Adrenal gland (tissue), 9 donors: ENCODE measurements at regions not wholly inside any gene's neighbourhood (a gene's known extent, or its start where the extent isn't known, plus 50 kb on each side); places are given as distances from the start of the nearest gene placed in this dataset.

Experiments
- DNase-seq, 7 donors: peaks; one replicate each; pipeline ENCODE4 v3.0.0-alpha.2; 2019 to 2020
- H3K27ac ChIP-seq, 5 donors: fragments of 200-600 bp; sonication (generic) in 4 of 5; 1 replicate in 3 of 5; 2 replicates in 2 of 5; pipeline versions ENCODE4 v1.5.1 to v1.8.0; 2016 to 2020; ENCODE audit warnings: mild to moderate bottlenecking in 1 of 5
- H3K27me3 ChIP-seq: fragments of 200-600 bp; 2 replicates; pipeline ENCODE4 v1.8.0; 2021
- H3K36me3 ChIP-seq, 2 donors: fragments of 200-600 bp; replicated peaks in 1 of 2; 1 replicate in 1 of 2; 2 replicates in 1 of 2; pipeline versions ENCODE4 v1.5.1 to v1.8.0; 2018 to 2022
- H3K4me1 ChIP-seq, 2 donors: fragments of 200-600 bp; replicated peaks in 1 of 2; 1 replicate in 1 of 2; 2 replicates in 1 of 2; pipeline versions ENCODE4 v1.5.1 to v1.8.0; 2018 to 2021
- H3K4me3 ChIP-seq, 4 donors: fragments of 200-600 bp; sonication (generic) in 3 of 4; one replicate each; pipeline ENCODE4 v1.5.1; 2016 to 2018
- H3K9me3 ChIP-seq, 3 donors: fragments of 200-600 bp; sonication (generic) in 1 of 3; replicated peaks in 1 of 3; 1 replicate in 2 of 3; 2 replicates in 1 of 3; pipeline versions ENCODE4 v1.5.1 to v1.8.0; 2016 to 2021
- CTCF ChIP-seq, 6 experiments: fragments of 450-650 bp in 4 of 6; fragments of 200-600 bp in 2 of 6; sonication (generic) in 1 of 6; IDR thresholded peaks; 1 replicate in 5 of 6; 2 replicates in 1 of 6; pipeline versions ENCODE4 v1.5.1 to v1.8.0; 2016 to 2021; ENCODE audit warnings: antibody characterized with exemption in 6 of 6, mild to moderate bottlenecking in 2 of 6, moderate library complexity in 1 of 6
- POLR2A ChIP-seq, 2 donors: fragments of 450-650 bp; IDR thresholded peaks; one replicate each; pipeline ENCODE4 v1.6.1; 2017; ENCODE audit warnings: antibody characterized with exemption in 2 of 2, mild to moderate bottlenecking in 2 of 2, moderate library complexity in 1 of 2
- WGBS, 4 donors: extraction: QIAGEN DNeasy Blood & Tissue Kit in 2 of 4; methylation state at CpG; one replicate each; pipeline versions ENCODE4 v1.1.5 to v1.1.7; 2013 to 2017; 5-methylcytosine and 5-hydroxymethylcytosine counted together
- intact Hi-C, 2 donors: fragments of 100-400 bp; cut with DNase I; formaldehyde crosslinking; loops; one replicate each; pipeline versions ENCODE4 v1.14.1 to v1.15.0; 2022 to 2023
- donor health status: healthy with polysubstance abuse.
- donor health status: Bipolar disorder and iron deficiency.
- donor health status: DM: yes; HTN: yes; CAD: no.
- donor health status: DM: no; HTN: no; CAD: no.
- donor health status: DM: no; HTN: no; CAD: no.

GRCh38 chr1:18554597-18554996, 73.9 kb downstream of the KLHDC7A start:
- 43 to 49% (median 45%) methylated on average over 7 of the region's 7 CpGs for WGBS, 4 donors
- intact Hi-C loops: no loop called here
- peaks cover 22% of the 10 kb centered on the region for H3K27me3 ChIP-seq

GRCh38 chr1:18555036-18555435, 74.3 kb downstream of the KLHDC7A start:
- H3K36me3 ChIP-seq: no peaks in the 10 kb centered on the region
- no peaks in the 10 kb centered on the region for H3K4me1 ChIP-seq
- DNase-seq: no peak
- intact Hi-C loops: no loop called here
- H3K4me3 ChIP-seq: no peak overlapping the region
- no peak overlapping the region for H3K27ac ChIP-seq
- peaks cover 27% of the 10 kb centered on the region for H3K27me3 ChIP-seq
- no peak for TF ChIP-seq POLR2A (IDR thresholded peaks at IDR 0.05)
- TF ChIP-seq CTCF (IDR thresholded peaks at IDR 0.05): no peak
- WGBS, 4 donors: 55 to 73% (median 58%) methylated on average over 3 to 5 of the region's 5 CpGs
- no peaks in the 10 kb centered on the region for H3K9me3 ChIP-seq

More at GRCh38 chr1:18554597-18554996, 73.9 kb downstream of the KLHDC7A start:
- H3K36me3 ChIP-seq: no peaks in the 10 kb centered on the region
- no peak overlapping the region for H3K27ac ChIP-seq
- no peak overlapping the region for H3K4me3 ChIP-seq
- H3K4me1 ChIP-seq: no peaks in the 10 kb centered on the region
- TF ChIP-seq CTCF (IDR thresholded peaks at IDR 0.05): no peak
- no peak for TF ChIP-seq POLR2A (IDR thresholded peaks at IDR 0.05)
- DNase-seq: no peak
- H3K9me3 ChIP-seq: no peaks in the 10 kb centered on the region

GRCh38 chr1:18556364-18556763, 74.3 kb upstream of the PAX7 start:
- TF ChIP-seq POLR2A (IDR thresholded peaks at IDR 0.05) (no peak), CTCF (IDR thresholded peaks at IDR 0.05) (peak in 4 of 6 experiments; percentile 4 to 38 (median 17))
- Histone ChIP-seq H3K4me1 (no peaks in the 10 kb centered on the region), H3K36me3 (no peaks in the 10 kb centered on the region), H3K27ac (no peak overlapping the region), H3K27me3 (peaks cover 37% of the 10 kb centered on the region), H3K4me3 (no peak overlapping the region), H3K9me3 (no peaks in the 10 kb centered on the region)
- DNase-seq: peak in 1 of 7 donors; percentile 16
- intact Hi-C loops: no loop called here
- WGBS, 4 donors: 46 to 68% (median 57%) methylated on average over 4 of the region's 4 CpGs

- no peaks in the 10 kb centered on the region for H3K9me3 ChIP-seq
- H3K4me1 ChIP-seq: no peaks in the 10 kb centered on the region
- no peaks in the 10 kb centered on the region for H3K36me3 ChIP-seq
- TF ChIP-seq CTCF (IDR thresholded peaks at IDR 0.05): no peak
- TF ChIP-seq POLR2A (IDR thresholded peaks at IDR 0.05): no peak
- WGBS, 4 donors: 5 to 7% (median 7%) methylated on average over 27 to 29 of the region's 29 CpGs
- intact Hi-C loops: no loop called here
- peaks cover 39% of the 10 kb centered on the region for H3K27me3 ChIP-seq
- no peak overlapping the region for H3K4me3 ChIP-seq
- DNase-seq: peak in 6 of 7 donors; percentile 10 to 58 (median 21)
- H3K27ac ChIP-seq: no peak overlapping the region
Observed at GRCh38 chr1:18557621-18558465, 72.8 kb upstream of the PAX7 start.
